ENCODE measurements at regions not wholly inside any gene's neighbourhood (a gene's known extent, or its start where the extent isn't known, plus 50 kb on each side); places are given as distances from the start of the nearest gene placed in this dataset.

DNA sequence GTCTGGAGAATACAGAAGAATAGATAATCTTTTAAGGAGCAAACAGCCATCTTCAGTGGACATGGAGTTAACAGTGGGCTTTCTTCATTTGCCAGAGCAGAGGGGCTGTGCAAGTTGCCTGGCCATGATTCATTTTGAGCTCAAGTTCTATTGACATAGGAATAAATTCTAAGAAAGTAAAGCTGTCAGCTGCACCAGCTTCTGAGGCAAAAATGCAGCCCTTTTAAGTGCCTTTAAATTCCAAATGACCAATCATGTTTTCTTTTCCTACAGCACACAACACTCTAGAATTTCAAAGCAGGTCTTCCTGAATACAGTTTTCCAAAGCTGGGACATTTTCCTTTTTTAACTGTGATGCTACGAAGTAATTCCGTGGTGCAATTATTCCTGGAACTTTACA lies 246.4 kb upstream of the NT5C1B start:
- TF ChIP-seq, protein P1, sequence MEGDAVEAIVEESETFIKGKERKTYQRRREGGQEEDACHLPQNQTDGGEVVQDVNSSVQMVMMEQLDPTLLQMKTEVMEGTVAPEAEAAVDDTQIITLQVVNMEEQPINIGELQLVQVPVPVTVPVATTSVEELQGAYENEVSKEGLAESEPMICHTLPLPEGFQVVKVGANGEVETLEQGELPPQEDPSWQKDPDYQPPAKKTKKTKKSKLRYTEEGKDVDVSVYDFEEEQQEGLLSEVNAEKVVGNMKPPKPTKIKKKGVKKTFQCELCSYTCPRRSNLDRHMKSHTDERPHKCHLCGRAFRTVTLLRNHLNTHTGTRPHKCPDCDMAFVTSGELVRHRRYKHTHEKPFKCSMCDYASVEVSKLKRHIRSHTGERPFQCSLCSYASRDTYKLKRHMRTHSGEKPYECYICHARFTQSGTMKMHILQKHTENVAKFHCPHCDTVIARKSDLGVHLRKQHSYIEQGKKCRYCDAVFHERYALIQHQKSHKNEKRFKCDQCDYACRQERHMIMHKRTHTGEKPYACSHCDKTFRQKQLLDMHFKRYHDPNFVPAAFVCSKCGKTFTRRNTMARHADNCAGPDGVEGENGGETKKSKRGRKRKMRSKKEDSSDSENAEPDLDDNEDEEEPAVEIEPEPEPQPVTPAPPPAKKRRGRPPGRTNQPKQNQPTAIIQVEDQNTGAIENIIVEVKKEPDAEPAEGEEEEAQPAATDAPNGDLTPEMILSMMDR (IDR thresholded peaks at IDR 0.05) = no peak
- TF ChIP-seq EP300 (IDR thresholded peaks at IDR 0.05) = no peak

Data from ovary (tissue), 3 donors.